HepG2 (cell line): ENCODE measurements at regions not wholly inside any gene's neighbourhood (a gene's known extent, or its start where the extent isn't known, plus 50 kb on each side); places are given as distances from the start of the nearest gene placed in this dataset.
A peak's percentile ranks its signal among the peaks of the same experiment; 100 is the strongest.

Source experiments
- ATAC-seq: fragments of 200-7000 bp; cut with Tn5 transposase; 3 replicates; pipeline ENCODE4 v1.9.1; 2020; ENCODE audit warnings: mild to moderate bottlenecking, moderate library complexity
- BruUV-seq: library from RNA; stranded (reverse); fragments of 400-500 nt; replicated peaks from 2 replicates; lab custom pipeline; 2021; lab: Mats Ljungman, UMichigan
- CTCF ChIA-PET: fragments of 300-600 bp; formaldehyde crosslinking; extraction: SDS; loops from one replicate; lab custom pipeline; 2021; ENCODE audit warnings: low total read pairs, inconsistent platforms, low intra/inter-chr PET ratio; lab: Yijun Ruan, JAX
- POLR2A ChIA-PET: fragments of 350-600 bp; sonication (Branson Sonifier 250); formaldehyde crosslinking; loops from one replicate; lab custom pipeline; 2020; ENCODE audit warnings: antibody characterized with exemption, inconsistent platforms; lab: Yijun Ruan, JAX
- DNase-seq: peaks from one replicate; pipeline ENCODE4 v3.0.0-alpha.2; 2015; ENCODE audit warnings: low spot score
- FAIRE-seq: peaks from 3 replicates; lab custom pipeline; 2011; peaks lifted over from hg19 to GRCh38; lab: Jason Lieb, UNC
- H2AFZ ChIP-seq: one replicate; pipeline ENCODE4 v1.6.1; 2011; ENCODE audit warnings: low read length, inconsistent platforms
- H3K27ac ChIP-seq: fragments of 300-600 bp; 3 replicates; pipeline ENCODE4 v1.8.0; 2011; ENCODE audit warnings: mixed run types, mild to moderate bottlenecking, mixed read lengths, low read length, inconsistent platforms; ENCODE audit not compliant: insufficient read depth; ENCODE audit errors: extremely low read length
- H3K27me3 ChIP-seq, 2 experiments: fragments of 200-600 bp in 1 of 2; 2 replicates in 1 of 2; 3 replicates in 1 of 2; pipeline versions ENCODE4 v1.6.0 to v1.8.0; 2011; ENCODE audit warnings: low read length in 2 of 2, mild to moderate bottlenecking in 2 of 2, moderate library complexity in 2 of 2, inconsistent platforms in 1 of 2; ENCODE audit not compliant: insufficient read depth in 2 of 2, control insufficient read depth in 1 of 2
- H3K36me3 ChIP-seq, 2 experiments: fragments of 200-600 bp in 1 of 2; replicated peaks in 1 of 2; 2 replicates in 1 of 2; 3 replicates in 1 of 2; pipeline versions ENCODE4 v1.5.1 to v1.8.0; 2011; ENCODE audit warnings: low read length in 2 of 2, inconsistent platforms in 1 of 2; ENCODE audit not compliant: insufficient read depth in 2 of 2, control insufficient read depth in 1 of 2
- H3K4me1 ChIP-seq: 2 replicates; pipeline ENCODE4 v1.5.1; 2012; ENCODE audit warnings: low read length, inconsistent platforms; ENCODE audit not compliant: insufficient read depth
- H3K4me2 ChIP-seq: 2 replicates; pipeline ENCODE4 v1.6.0; 2011; ENCODE audit warnings: low read depth, low read length, inconsistent platforms
- H3K4me3 ChIP-seq, 3 experiments: fragments of 200-600 bp in 1 of 3; sonication (generic), shearing (Covaris generic) in 1 of 3; replicated peaks in 1 of 3; 2 replicates each; pipeline ENCODE4 v1.5.1; 2011 to 2016; ENCODE audit warnings: low read length in 3 of 3, inconsistent platforms in 2 of 3, low read depth in 2 of 3, mild to moderate bottlenecking in 2 of 3, control low read depth in 1 of 3, mixed read lengths in 1 of 3; ENCODE audit not compliant: insufficient read depth in 1 of 3
- H3K79me2 ChIP-seq: one replicate; pipeline ENCODE4 v1.6.1; 2011; ENCODE audit warnings: low read length, inconsistent platforms; ENCODE audit not compliant: insufficient read depth
- H3K9ac ChIP-seq: 2 replicates; pipeline ENCODE4 v1.6.0; 2011; ENCODE audit warnings: mild to moderate bottlenecking, low read depth, low read length, inconsistent platforms; ENCODE audit not compliant: insufficient read depth
- H3K9me3 ChIP-seq: 2 replicates; pipeline ENCODE4 v1.5.1; 2012; ENCODE audit warnings: mild to moderate bottlenecking, low read length
- H4K20me1 ChIP-seq: 2 replicates; pipeline ENCODE4 v1.6.0; 2011; ENCODE audit warnings: inconsistent platforms, mild to moderate bottlenecking, low read length, moderate library complexity; ENCODE audit not compliant: insufficient read depth
- ARID5B ChIP-seq: IDR thresholded peaks from 2 replicates; pipeline ENCODE4 v1.4.0; 2020; ENCODE audit warnings: mild to moderate bottlenecking, missing genetic modification reagents
- EP300 ChIP-seq, 3 experiments: sonication (generic) in 1 of 3; formaldehyde crosslinking in 1 of 3; IDR thresholded peaks; 2 replicates each; pipeline versions ENCODE4 v1.5.1 to v1.6.1; 2011 to 2020; ENCODE audit warnings: low read depth in 2 of 3, low read length in 2 of 3, borderline replicate concordance in 1 of 3, improper control_type of control experiment in 1 of 3, mild to moderate bottlenecking in 1 of 3, missing genetic modification reagents in 1 of 3, moderate library complexity in 1 of 3
- FOSL2 ChIP-seq: sonication (generic); formaldehyde crosslinking; IDR thresholded peaks from 2 replicates; pipeline ENCODE4 v1.4.0; 2020; ENCODE audit warnings: missing genetic modification reagents
- FOXA1 ChIP-seq, 2 experiments: fragments of 450-650 bp in 1 of 2; sonication (generic) in 1 of 2; formaldehyde crosslinking in 1 of 2; IDR thresholded peaks; 2 replicates each; pipeline versions ENCODE4 v1.4.0 to v1.6.1; 2016 to 2020; ENCODE audit warnings: missing genetic modification reagents in 1 of 2
- GLMP ChIP-seq: sonication (generic); formaldehyde crosslinking; IDR thresholded peaks from 2 replicates; pipeline ENCODE4 v1.9.0; 2021; ENCODE audit warnings: missing genetic modification reagents, mild to moderate bottlenecking, borderline replicate concordance
- HIC2 ChIP-seq: sonication (generic); formaldehyde crosslinking; IDR thresholded peaks from 2 replicates; pipeline ENCODE4 v1.9.0; 2022; ENCODE audit warnings: low read depth, missing genetic modification reagents
- HNRNPL ChIP-seq: fragments of 200-400 bp; formaldehyde crosslinking; IDR thresholded peaks from 2 replicates; pipeline ENCODE4 v1.6.1; 2017; ENCODE audit warnings: mild to moderate bottlenecking, low read depth, low read length
- RXRA ChIP-seq: sonication (generic); formaldehyde crosslinking; IDR thresholded peaks from 2 replicates; pipeline ENCODE4 v1.5.1; 2020; ENCODE audit warnings: missing genetic modification reagents
- SKI ChIP-seq: fragments of 450-650 bp; IDR thresholded peaks from one replicate; pipeline ENCODE4 v1.6.1; 2018; ENCODE audit warnings: mild to moderate bottlenecking; ENCODE audit not compliant: partially characterized antibody
- TBL1XR1 ChIP-seq: fragments of 150-350 bp; IDR thresholded peaks from 2 replicates; pipeline ENCODE4 v1.6.1; 2014; ENCODE audit warnings: borderline replicate concordance, low read length; ENCODE audit not compliant: partially characterized antibody
- TCF7 ChIP-seq: sonication (generic); IDR thresholded peaks from 2 replicates; pipeline ENCODE4 v1.6.1; 2016; ENCODE audit warnings: antibody characterized with exemption, low read depth
- WGBS: methylation state at CpG from one replicate; pipeline ENCODE4 v1.1.6; 2017; ENCODE audit warnings: low lambda C conversion rate; 5-methylcytosine and 5-hydroxymethylcytosine counted together
- in situ Hi-C: cut with HindIII; loops from 2 replicates; pipeline ENCODE4 v1.10.0; 2017; ENCODE audit warnings: low pct_unique_long_range_greater_than_20kb; ENCODE audit not compliant: extremely low pct_ligation_motif_present
- intact Hi-C: fragments of 100-400 bp; cut with micrococcal nuclease; formaldehyde crosslinking; loops from one replicate; pipeline ENCODE4 v1.10.0; 2022; ENCODE audit not compliant: unreplicated experiment
- TF ChIP-seq, protein P1 (sequence below), 2 experiments: sonication (generic) in 1 of 2; formaldehyde crosslinking in 1 of 2; IDR thresholded peaks; 2 replicates each; pipeline versions ENCODE4 v1.4.0 to v1.6.1; 2018 to 2020; ENCODE audit warnings: missing genetic modification reagents in 2 of 2, borderline replicate concordance in 1 of 2, low read depth in 1 of 2, mild to moderate bottlenecking in 1 of 2, missing biosample characterization in 1 of 2

DNA sequence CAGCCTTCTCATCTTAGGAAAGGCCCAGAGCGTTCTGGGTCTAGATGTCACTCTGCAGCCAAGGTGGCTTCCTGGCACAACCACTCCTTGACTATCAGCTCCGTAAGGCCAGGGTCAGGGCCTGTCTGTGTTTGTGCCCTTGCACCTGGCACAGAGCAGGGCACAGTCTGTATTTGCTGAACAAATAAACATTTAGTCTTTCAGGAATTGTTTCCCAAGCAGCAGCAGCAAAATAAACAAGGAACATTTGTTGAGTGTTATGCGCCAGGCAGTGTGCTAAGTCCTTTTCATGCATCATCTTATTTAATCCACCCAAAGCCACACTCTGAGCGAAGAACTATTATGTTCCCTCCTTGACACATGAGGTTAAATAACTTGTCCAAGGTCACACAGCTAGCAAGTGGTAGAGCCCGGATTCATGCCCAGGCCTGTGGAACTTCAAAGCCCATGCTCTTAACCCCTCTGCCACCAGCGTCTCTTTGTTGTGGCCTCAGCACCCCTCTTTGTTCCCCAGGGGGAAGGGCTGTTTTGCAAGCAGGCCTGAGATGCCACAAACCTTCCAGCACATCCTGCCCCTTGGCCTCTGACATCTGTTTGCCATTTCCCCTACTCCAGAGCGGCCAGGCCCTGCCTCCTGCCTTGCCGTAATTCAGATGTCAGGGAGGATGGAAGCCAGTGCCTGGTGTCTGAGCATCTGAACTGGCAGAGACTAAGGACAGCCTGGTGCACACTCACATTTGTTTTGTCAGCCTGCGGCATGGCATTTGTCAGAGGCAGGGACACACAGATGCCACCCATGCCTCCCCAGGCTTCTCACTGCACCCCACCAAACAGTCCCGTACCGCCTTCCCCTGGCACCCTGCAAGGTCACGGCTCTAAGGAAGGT lies 325.8 kb upstream of the ZMIZ1 start:
- Histone ChIP-seq H3K4me3 (no peak overlapping the region), H3K27me3 (peaks cover 0 to 2% of the 10 kb centered on the region in 2 experiments; a peak in 1 of 5 replicates), H4K20me1 (no peaks in the 10 kb centered on the region), H3K27ac (no peak overlapping the region), H3K36me3 (no peaks in the 10 kb centered on the region), H3K9me3 (no peaks in the 10 kb centered on the region), H2AFZ (no peak overlapping the region), H3K4me1 (peaks cover 58% of the 10 kb centered on the region), H3K9ac (no peak overlapping the region), H3K4me2 (peak overlapping the region; percentile 11), H3K79me2 (no peaks in the 10 kb centered on the region)
- FAIRE-seq (peak; percentile 49), DNase-seq (peak; percentile 72), ATAC-seq (peak; percentile 7; the same call in 1 of the 3 replicates)
- in situ Hi-C loops (no loop called here), intact Hi-C loops (no loop called here)
- POLR2A ChIA-PET = no interaction called here
- CTCF ChIA-PET = no interaction called here
- whole genome bisulfite sequencing = 27% methylated on average over 8 of the region's 12 CpGs
- BruUV-seq = no TSS peak
- TF ChIP-seq TCF7 (peak; percentile 75), ARID5B (CRISPR knock-in tag) (peak; percentile 46), HIC2 (CRISPR knock-in tag) (peak; percentile 93), RXRA (peak; percentile 59; the same call in 1 of the 2 replicates), HNRNPL (peak; percentile 57; the same call in 1 of the 2 replicates), TBL1XR1 (peak; percentile 85), EP300 (IDR thresholded peaks at IDR 0.05; ENCODE audit: low read depth in 2 of 2, low read length in 2 of 2) (peak in 1 of 2 experiments; percentile 38; a peak in 1 of 4 replicates), EP300 (CRISPR knock-in tag; IDR thresholded peaks at IDR 0.05; ENCODE audit: borderline replicate concordance) (no peak), FOSL2 (CRISPR knock-in tag) (peak; percentile 16; the same call in 1 of the 2 replicates), SKI (peak; percentile 93), GLMP (no peak), FOXA1 (IDR thresholded peaks at IDR 0.05) (no peak), FOXA1 (CRISPR knock-in tag; IDR thresholded peaks at IDR 0.05) (peak; percentile 62; the same call in 1 of the 2 replicates)
- TF ChIP-seq, protein P1, sequence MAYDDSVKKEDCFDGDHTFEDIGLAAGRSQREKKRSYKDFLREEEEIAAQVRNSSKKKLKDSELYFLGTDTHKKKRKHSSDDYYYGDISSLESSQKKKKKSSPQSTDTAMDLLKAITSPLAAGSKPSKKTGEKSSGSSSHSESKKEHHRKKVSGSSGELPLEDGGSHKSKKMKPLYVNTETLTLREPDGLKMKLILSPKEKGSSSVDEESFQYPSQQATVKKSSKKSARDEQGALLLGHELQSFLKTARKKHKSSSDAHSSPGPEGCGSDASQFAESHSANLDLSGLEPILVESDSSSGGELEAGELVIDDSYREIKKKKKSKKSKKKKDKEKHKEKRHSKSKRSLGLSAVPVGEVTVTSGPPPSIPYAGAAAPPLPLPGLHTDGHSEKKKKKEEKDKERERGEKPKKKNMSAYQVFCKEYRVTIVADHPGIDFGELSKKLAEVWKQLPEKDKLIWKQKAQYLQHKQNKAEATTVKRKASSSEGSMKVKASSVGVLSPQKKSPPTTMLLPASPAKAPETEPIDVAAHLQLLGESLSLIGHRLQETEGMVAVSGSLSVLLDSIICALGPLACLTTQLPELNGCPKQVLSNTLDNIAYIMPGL (CRISPR knock-in tag; IDR thresholded peaks at IDR 0.05; ENCODE audit: borderline replicate concordance in 1 of 2, low read depth in 1 of 2) = no peak
